ENCODE measurements at regions not wholly inside any gene's neighbourhood (a gene's known extent, or its start where the extent isn't known, plus 50 kb on each side); places are given as distances from the start of the nearest gene placed in this dataset.

DNA sequence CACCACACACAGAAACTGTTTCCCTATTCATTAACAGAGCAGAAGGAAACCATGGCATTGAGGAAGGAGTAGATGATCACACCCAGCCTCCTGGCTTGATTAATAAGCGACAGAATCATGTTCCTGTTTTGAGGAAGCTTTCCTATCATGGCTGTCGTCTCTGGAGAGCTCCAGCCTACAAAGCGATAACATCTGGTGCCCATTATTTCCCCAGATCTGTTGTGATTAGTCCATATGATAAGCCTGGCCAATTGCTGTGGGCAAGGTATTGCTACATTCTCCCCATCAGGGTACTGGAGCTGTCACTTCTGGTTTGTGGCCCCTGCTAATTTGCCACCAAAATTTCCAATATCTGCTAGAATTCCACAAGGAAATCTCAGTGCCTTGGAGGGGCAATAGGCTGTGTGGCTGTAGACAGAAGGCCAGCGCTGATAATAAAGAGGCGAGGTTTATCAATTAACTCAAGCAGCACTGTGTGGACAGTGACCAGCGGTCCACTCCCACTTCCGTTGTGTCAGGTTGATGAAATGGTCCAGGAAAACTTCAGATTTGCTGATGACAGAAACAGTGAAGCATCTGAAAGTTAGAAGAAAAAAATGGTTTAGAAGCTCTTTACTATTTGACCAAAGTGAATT, 66.4 kb downstream of the OLIG3 start:
- TF ChIP-seq, protein P1, sequence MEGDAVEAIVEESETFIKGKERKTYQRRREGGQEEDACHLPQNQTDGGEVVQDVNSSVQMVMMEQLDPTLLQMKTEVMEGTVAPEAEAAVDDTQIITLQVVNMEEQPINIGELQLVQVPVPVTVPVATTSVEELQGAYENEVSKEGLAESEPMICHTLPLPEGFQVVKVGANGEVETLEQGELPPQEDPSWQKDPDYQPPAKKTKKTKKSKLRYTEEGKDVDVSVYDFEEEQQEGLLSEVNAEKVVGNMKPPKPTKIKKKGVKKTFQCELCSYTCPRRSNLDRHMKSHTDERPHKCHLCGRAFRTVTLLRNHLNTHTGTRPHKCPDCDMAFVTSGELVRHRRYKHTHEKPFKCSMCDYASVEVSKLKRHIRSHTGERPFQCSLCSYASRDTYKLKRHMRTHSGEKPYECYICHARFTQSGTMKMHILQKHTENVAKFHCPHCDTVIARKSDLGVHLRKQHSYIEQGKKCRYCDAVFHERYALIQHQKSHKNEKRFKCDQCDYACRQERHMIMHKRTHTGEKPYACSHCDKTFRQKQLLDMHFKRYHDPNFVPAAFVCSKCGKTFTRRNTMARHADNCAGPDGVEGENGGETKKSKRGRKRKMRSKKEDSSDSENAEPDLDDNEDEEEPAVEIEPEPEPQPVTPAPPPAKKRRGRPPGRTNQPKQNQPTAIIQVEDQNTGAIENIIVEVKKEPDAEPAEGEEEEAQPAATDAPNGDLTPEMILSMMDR (IDR thresholded peaks at IDR 0.05) = no peak
- TF ChIP-seq POLR2A (IDR thresholded peaks at IDR 0.05) = no peak

Data from thyroid gland (tissue), 4 donors.